K562 (cell line): ENCODE measurements at regions not wholly inside any gene's neighbourhood (a gene's known extent, or its start where the extent isn't known, plus 50 kb on each side); places are given as distances from the start of the nearest gene placed in this dataset.

Experiments
- ATAC-seq: fragments of 200-7000 bp; cut with Tn5 transposase; 3 replicates; pipeline ENCODE4 v1.9.1; 2020; ENCODE audit warnings: moderate library complexity
- BruUV-seq: library from RNA; stranded (reverse); fragments of 400-500 nt; replicated peaks from 2 replicates; lab custom pipeline; 2021; lab: Mats Ljungman, UMichigan
- CTCF ChIA-PET: fragments of 300-600 bp; formaldehyde crosslinking; extraction: SDS; loops from one replicate; lab custom pipeline; 2021; ENCODE audit warnings: low intra/inter-chr PET ratio; lab: Yijun Ruan, JAX
- POLR2A ChIA-PET: fragments of 300-600, 350-650 bp; sonication (Branson Sonifier 250); formaldehyde crosslinking; extraction: SDS; loops from one replicate; lab custom pipeline; 2021; ENCODE audit warnings: antibody characterized with exemption, inconsistent platforms; lab: Yijun Ruan, JAX
- DNase-seq, 4 experiments: peaks; one replicate each; pipeline versions ENCODE4 v3.0.0 to v3.0.0-alpha.2; 2011 to 2018; ENCODE audit warnings: low spot score in 3 of 4, mixed read lengths in 3 of 4; ENCODE audit errors: extremely low read depth in 1 of 4
- FAIRE-seq: peaks from 2 replicates; lab custom pipeline; 2011; peaks lifted over from hg19 to GRCh38; lab: Jason Lieb, UNC
- H2AFZ ChIP-seq: 2 replicates; pipeline ENCODE4 v1.6.0; 2011; ENCODE audit warnings: low read depth, low read length, control low read depth, inconsistent platforms
- H3K27ac ChIP-seq: fragments of 200-600 bp; 3 replicates; pipeline ENCODE4 v1.8.0; 2011; ENCODE audit warnings: low read depth, mild to moderate bottlenecking, control low read depth, inconsistent platforms, low read length, moderate library complexity, mixed read lengths; ENCODE audit errors: extremely low read depth
- H3K27me3 ChIP-seq, 2 experiments: fragments of 300-600 bp in 1 of 2; 2 replicates in 1 of 2; 3 replicates in 1 of 2; pipeline versions ENCODE4 v1.6.0 to v1.8.0; 2011; ENCODE audit warnings: inconsistent platforms in 2 of 2, low read length in 2 of 2, mild to moderate bottlenecking in 1 of 2, mixed read lengths in 1 of 2, moderate library complexity in 1 of 2; ENCODE audit not compliant: control insufficient read depth in 2 of 2, insufficient read depth in 2 of 2
- H3K36me3 ChIP-seq: fragments of 300-600 bp; 3 replicates; pipeline ENCODE4 v1.8.0; 2011; ENCODE audit warnings: mild to moderate bottlenecking, low read length, inconsistent platforms; ENCODE audit not compliant: control insufficient read depth, insufficient read depth
- H3K4me1 ChIP-seq, 2 experiments: fragments of 200-600 bp in 1 of 2; replicated peaks in 1 of 2; 2 replicates in 1 of 2; 3 replicates in 1 of 2; pipeline versions ENCODE4 v1.5.1 to v1.8.0; 2011; ENCODE audit warnings: inconsistent platforms in 2 of 2, low read length in 2 of 2, mild to moderate bottlenecking in 1 of 2, mixed read lengths in 1 of 2, moderate library complexity in 1 of 2; ENCODE audit not compliant: control insufficient read depth in 2 of 2, insufficient read depth in 2 of 2
- H3K4me2 ChIP-seq: 2 replicates; pipeline ENCODE4 v1.6.1; 2011; ENCODE audit warnings: low read length, control low read depth, inconsistent platforms, mixed read lengths; ENCODE audit not compliant: insufficient read depth
- H3K4me3 ChIP-seq: fragments of 200-600 bp; sonication (generic), shearing (Covaris generic); 2 replicates; pipeline ENCODE4 v1.5.1; 2016; ENCODE audit warnings: control low read depth, inconsistent platforms
- H3K79me2 ChIP-seq: fragments of 200-600 bp; 3 replicates; pipeline ENCODE4 v1.8.0; 2011; ENCODE audit warnings: low read length, inconsistent platforms; ENCODE audit not compliant: control insufficient read depth, insufficient read depth
- H3K9ac ChIP-seq, 2 experiments: 2 replicates each; pipeline versions ENCODE4 v1.6.0 to v1.6.1; 2011; ENCODE audit warnings: low read depth in 2 of 2, low read length in 2 of 2, control low read depth in 1 of 2, inconsistent platforms in 1 of 2, mild to moderate bottlenecking in 1 of 2, mixed read lengths in 1 of 2; ENCODE audit not compliant: insufficient read depth in 1 of 2
- H3K9me1 ChIP-seq: one replicate; pipeline ENCODE4 v1.6.0; 2011; ENCODE audit warnings: inconsistent platforms, mild to moderate bottlenecking, low read length, moderate library complexity; ENCODE audit not compliant: control insufficient read depth, insufficient read depth
- H3K9me3 ChIP-seq: replicated peaks from 2 replicates; pipeline ENCODE4 v1.5.1; 2011; ENCODE audit warnings: low read depth, low read length, inconsistent platforms; ENCODE audit not compliant: control insufficient read depth, insufficient read depth
- H4K20me1 ChIP-seq: replicated peaks from 2 replicates; pipeline ENCODE4 v1.6.1; 2011; ENCODE audit warnings: low read length, inconsistent platforms, mixed read lengths; ENCODE audit not compliant: control insufficient read depth, insufficient read depth
- ADNP ChIP-seq: fragments of 200-800 bp; sonication (Bioruptor generic); IDR thresholded peaks from 2 replicates; pipeline ENCODE4 v1.6.1; 2016; ENCODE audit warnings: missing genetic modification characterization, missing compliant biosample characterization
- GTF3C2 ChIP-seq: IDR thresholded peaks from 3 replicates; pipeline ENCODE4 v1.6.1; 2011; ENCODE audit warnings: borderline replicate concordance, mild to moderate bottlenecking, moderate library complexity; ENCODE audit not compliant: insufficient read length; ENCODE audit errors: extremely low read depth
- HDAC1 ChIP-seq, 2 experiments: fragments of 450-650 bp; IDR thresholded peaks; 2 replicates each; pipeline ENCODE4 v1.6.1; 2016 to 2017; ENCODE audit warnings: inconsistent platforms in 1 of 2, mild to moderate bottlenecking in 1 of 2, moderate library complexity in 1 of 2
- IRF9 ChIP-seq: fragments of 450-650 bp; IDR thresholded peaks from 2 replicates; pipeline ENCODE4 v1.6.1; 2016; ENCODE audit warnings: missing biosample characterization, missing genetic modification characterization
- PURB ChIP-seq: sonication (generic); formaldehyde crosslinking; IDR thresholded peaks from 2 replicates; pipeline ENCODE4 v1.9.0; 2021; ENCODE audit warnings: low read depth, mild to moderate bottlenecking, missing genetic modification reagents
- RAD51 ChIP-seq: fragments of 450-650 bp; IDR thresholded peaks from 2 replicates; pipeline ENCODE4 v1.7.1; 2016; ENCODE audit warnings: low read depth, mild to moderate bottlenecking, borderline replicate concordance
- ZBTB5 ChIP-seq: fragments of 450-650 bp; IDR thresholded peaks from 2 replicates; pipeline ENCODE4 v1.6.1; 2017; ENCODE audit warnings: antibody characterized with exemption
- ZNF232 ChIP-seq: sonication (generic); formaldehyde crosslinking; IDR thresholded peaks from 2 replicates; pipeline ENCODE4 v1.8.0; 2022; ENCODE audit warnings: mild to moderate bottlenecking, missing genetic modification reagents
- WGBS: fragments of 100-300 bp; shearing (Covaris generic); methylation state at CpG from one replicate; pipeline ENCODE4 v1.1.6; 2016; ENCODE audit warnings: low coverage, mixed read lengths; ENCODE audit not compliant: insufficient coverage; ENCODE audit errors: missing lambda C conversion rate; 5-methylcytosine and 5-hydroxymethylcytosine counted together
- in situ Hi-C: fragments of 300-500 bp; cut with MboI; formaldehyde crosslinking; loops from 4 replicates; pipeline ENCODE4 v1.15.0; 2018; ENCODE audit warnings: inconsistent platforms, mixed read lengths
- intact Hi-C: fragments of 100-400 bp; cut with micrococcal nuclease; formaldehyde crosslinking; loops from 2 replicates; pipeline ENCODE4 v1.14.2; 2022
- TF ChIP-seq, protein P1 (sequence below): fragments of 250-450 bp; sonication (Bioruptor Pico); IDR thresholded peaks from 2 replicates; pipeline ENCODE4 v1.5.0; 2021
- TF ChIP-seq, protein P2 (sequence below), 2 experiments: fragments of 450-650 bp; IDR thresholded peaks; 2 replicates each; pipeline ENCODE4 v1.6.1; 2016
- TF ChIP-seq, protein P3 (sequence below): fragments of 250-450 bp; sonication (Bioruptor Pico); IDR thresholded peaks from 2 replicates; pipeline ENCODE4 v1.5.1; 2021; ENCODE audit warnings: mild to moderate bottlenecking

GRCh38 chr3:190989218-190989617 lies 126.7 kb upstream of the GMNC start (continued):
- TF ChIP-seq IRF9 (tag), result no peak

GRCh38 chr3:190988102-190988501 lies 125.6 kb upstream of the GMNC start:
- H3K4me3 ChIP-seq, result no peak overlapping the region
- ATAC-seq (no peak), FAIRE-seq (no peak), DNase-seq (no peak)
- H3K9me3 ChIP-seq, result no peaks in the 10 kb centered on the region
- in situ Hi-C loops (no loop called here), intact Hi-C loops (no loop called here)
- WGBS, result 0% methylated on average over 2 of the region's 2 CpGs
- POLR2A ChIA-PET, result no interaction called here
- no peak overlapping the region for H3K9ac ChIP-seq
- no TSS peak for BruUV-seq
- no peaks in the 10 kb centered on the region for H3K79me2 ChIP-seq
- no peaks in the 10 kb centered on the region for H3K27me3 ChIP-seq
- H4K20me1 ChIP-seq, result no peaks in the 10 kb centered on the region
- no peaks in the 10 kb centered on the region for H3K9me1 ChIP-seq
- CTCF ChIA-PET, result no interaction called here
- H3K27ac ChIP-seq, result no peak overlapping the region
- H3K4me1 ChIP-seq, result no peaks in the 10 kb centered on the region
- H2AFZ ChIP-seq, result no peak overlapping the region
- no peak overlapping the region for H3K4me2 ChIP-seq
- H3K36me3 ChIP-seq, result no peaks in the 10 kb centered on the region
- TF ChIP-seq HDAC1 (IDR thresholded peaks at IDR 0.05) (no peak), ADNP (tag) (no peak), ZBTB5 (no peak), RAD51 (no peak), GTF3C2 (no peak), ZNF232 (CRISPR knock-in tag) (no peak), PURB (no peak)
- TF ChIP-seq, protein P1, sequence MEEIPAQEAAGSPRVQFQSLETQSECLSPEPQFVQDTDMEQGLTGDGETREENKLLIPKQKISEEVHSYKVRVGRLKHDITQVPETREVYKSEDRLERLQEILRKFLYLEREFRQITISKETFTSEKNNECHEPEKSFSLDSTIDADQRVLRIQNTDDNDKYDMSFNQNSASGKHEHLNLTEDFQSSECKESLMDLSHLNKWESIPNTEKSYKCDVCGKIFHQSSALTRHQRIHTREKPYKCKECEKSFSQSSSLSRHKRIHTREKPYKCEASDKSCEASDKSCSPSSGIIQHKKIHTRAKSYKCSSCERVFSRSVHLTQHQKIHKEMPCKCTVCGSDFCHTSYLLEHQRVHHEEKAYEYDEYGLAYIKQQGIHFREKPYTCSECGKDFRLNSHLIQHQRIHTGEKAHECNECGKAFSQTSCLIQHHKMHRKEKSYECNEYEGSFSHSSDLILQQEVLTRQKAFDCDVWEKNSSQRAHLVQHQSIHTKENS, result no peak
- TF ChIP-seq, protein P2, sequence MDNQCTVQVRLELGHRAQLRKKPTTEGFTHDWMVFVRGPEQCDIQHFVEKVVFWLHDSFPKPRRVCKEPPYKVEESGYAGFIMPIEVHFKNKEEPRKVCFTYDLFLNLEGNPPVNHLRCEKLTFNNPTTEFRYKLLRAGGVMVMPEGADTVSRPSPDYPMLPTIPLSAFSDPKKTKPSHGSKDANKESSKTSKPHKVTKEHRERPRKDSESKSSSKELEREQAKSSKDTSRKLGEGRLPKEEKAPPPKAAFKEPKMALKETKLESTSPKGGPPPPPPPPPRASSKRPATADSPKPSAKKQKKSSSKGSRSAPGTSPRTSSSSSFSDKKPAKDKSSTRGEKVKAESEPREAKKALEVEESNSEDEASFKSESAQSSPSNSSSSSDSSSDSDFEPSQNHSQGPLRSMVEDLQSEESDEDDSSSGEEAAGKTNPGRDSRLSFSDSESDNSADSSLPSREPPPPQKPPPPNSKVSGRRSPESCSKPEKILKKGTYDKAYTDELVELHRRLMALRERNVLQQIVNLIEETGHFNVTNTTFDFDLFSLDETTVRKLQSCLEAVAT (IDR thresholded peaks at IDR 0.05), result no peak
- TF ChIP-seq, protein P3, sequence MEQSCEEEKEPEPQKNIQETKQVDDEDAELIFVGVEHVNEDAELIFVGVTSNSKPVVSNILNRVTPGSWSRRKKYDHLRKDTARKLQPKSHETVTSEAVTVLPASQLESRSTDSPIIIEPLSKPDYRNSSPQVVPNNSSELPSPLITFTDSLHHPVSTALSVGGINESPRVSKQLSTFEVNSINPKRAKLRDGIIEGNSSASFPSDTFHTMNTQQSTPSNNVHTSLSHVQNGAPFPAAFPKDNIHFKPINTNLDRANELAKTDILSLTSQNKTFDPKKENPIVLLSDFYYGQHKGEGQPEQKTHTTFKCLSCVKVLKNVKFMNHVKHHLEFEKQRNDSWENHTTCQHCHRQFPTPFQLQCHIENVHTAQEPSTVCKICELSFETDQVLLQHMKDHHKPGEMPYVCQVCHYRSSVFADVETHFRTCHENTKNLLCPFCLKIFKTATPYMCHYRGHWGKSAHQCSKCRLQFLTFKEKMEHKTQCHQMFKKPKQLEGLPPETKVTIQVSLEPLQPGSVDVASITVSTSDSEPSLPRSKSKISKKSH (CRISPR knock-in tag), result no peak
